HG02610 (cell line): ENCODE measurements at regions not wholly inside any gene's neighbourhood (a gene's known extent, or its start where the extent isn't known, plus 50 kb on each side); places are given as distances from the start of the nearest gene placed in this dataset.
"Not testable (repeated sequence)": the region's sequence is repeated elsewhere in the genome, so short reads cannot be mapped to it uniquely, and the experiment has no call there.

Experiments used
- ATAC-seq: cut with Tn5 transposase; IDR thresholded peaks from one replicate; pipeline ENCODE4 v1.9.1; 2021; ENCODE audit warnings: mild to moderate bottlenecking, moderate library complexity; ENCODE audit not compliant: unreplicated experiment

DNA sequence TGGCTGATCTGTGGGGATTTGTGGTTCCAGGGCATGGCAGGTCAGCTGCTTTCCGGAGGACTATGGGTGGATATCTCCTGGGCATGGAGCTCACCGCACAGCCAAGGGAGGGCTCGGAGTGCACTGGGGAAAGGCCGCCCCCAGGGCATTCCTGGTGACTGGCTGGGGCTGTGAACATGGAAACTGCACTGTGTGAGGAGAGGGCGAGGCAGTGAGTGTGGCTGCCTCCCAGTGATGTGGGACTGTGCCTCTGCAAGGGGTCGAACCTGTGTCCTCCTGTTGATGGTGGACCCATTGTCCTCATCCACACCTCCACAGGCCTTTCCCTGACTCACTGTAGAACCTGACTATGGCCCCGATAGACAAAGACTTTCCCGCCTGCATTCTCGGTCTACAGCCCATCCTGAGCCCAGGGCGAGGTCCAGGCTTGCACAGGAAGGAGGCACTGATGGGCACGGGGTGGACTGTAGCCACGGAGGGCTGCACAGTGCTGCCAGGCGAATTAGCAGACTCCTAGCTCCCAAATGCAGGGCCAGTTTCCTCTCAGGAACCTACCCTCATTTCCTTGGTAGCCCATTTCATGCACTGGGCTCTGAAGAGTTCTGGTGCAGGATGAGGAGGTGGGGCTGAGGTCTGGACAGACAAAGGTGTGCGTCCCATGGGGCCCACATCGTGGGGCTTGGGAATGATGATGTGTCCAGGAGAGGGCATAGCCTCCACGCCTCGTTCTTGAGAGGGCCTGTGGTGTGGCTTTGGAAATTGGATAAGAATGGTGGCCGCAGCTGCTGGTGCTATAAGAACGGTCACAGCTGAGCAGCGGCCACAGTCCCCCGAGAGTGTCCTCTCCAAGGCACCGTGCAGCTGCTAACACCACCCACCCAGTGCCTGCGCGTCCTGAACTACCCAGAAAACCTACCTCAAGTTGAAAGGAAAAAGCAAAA lies 415.1 kb downstream of the TMEM121 start:
- ATAC-seq: no peak

DNA sequence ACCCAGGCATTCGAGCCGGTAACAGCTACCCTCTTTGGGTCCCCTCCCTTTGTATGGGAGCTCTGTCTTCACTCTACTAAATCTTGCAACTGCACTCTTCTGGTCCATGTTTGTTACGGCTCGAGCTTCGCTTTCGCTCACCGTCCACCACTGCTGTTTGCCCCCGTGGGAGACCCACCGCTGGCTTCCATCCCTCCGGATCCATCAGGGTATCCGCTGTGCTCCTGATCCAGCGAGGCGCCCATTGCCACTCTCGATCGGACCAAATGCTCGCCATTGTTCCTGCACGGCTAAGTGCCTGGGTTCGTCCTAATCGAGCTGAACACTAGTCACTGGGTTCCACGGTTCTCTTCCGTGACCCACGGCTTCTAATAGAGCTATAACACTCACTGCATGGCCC lies 416.3 kb downstream of the TMEM121 start:
- not testable (repeated sequence) for ATAC-seq

DNA sequence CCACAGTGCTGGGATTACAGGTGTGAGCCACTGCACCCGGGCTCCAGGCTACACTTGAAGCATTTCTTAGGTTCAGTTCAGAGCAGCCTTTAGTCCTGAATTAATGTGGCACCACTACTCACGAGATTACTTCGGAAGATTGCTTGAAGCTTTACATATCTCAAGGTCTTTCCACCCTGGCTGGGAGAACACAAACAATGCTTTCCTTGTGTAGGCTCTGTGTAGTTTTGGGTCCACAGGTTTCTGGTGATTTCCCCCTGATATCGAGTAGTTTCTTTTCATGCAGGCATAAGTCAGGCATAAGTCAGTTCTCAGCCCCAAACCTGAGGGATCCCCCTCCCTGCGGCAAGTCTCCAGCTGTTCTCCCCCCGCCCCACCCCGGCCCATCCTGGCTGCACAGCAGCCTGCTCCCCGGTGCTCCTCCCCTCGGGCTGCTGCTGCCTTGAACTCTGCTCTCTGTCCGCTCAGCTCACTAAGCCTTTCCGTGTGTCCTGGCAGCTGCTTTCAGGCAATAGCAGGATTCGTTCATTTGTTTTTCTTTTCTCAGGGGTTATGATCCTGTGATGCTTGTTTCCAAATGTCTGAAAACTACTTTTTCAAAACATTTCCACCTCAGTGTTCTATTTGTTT lies 417.7 kb downstream of the TMEM121 start:
- no peak for ATAC-seq

DNA sequence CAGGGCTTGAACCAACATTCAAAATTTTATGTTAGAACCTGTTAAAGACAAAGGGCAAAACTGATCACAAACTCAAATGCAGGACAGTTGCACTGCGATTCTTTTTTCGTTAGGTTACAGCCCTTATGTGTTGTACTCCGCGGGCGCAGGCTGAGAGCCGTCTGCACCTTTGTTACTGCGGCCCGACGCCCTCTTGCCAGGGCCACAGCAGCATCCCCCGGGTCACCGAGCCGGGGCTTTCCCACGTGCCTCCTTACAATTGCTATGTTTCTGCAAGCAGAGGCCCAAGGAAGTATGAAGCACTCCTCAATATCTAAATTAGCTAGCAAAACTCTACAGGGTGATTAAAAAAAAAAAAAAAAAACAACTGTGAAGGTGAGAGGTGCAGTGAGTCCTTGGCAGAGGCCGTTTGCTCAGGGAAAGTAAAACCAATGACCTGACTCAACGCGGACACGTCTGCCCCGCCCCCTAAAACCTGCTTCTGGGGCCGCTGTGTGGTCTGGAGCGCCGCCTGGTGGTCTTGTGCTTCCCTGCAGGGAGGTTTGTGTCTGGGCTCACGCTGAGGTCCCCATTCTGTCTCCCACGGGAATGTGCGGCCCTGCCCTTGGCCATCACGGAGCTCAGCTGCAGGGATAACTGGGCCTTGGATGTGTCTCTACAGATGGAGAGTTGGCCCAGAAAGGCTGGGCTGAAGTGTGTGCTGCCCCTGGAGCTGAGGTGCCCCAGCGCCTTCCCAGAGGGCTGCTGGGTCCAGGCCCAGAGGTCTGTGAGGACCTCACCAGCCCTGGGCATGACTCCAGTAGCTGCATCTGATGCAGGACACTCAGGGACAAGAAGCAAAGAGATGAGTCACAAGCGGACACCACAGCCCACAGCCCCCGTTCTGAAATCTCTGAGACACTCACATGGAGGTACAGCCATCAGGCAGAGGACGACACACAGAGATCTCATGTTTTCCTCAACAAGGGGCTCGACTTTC lies 418.5 kb downstream of the TMEM121 start:
- no peak for ATAC-seq

DNA sequence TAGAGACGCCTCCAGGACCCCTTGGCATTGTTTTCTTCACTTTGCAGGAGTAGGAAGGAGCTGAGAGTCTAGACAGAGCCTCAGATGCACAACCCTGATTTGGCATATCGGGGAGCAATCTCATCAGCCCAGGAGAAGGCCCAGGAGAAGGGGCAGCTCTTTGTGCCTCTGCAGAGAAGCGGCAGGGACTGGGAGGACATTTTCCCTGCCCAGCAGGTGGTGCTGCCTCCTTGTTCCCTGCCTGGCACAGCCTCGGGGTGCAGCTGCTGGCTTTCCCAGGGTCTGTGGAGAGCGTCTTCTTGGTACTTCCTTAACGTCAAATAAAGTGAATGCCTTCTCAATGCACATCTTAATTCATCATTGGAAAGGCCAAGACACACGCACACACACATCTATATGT lies 419.5 kb downstream of the TMEM121 start:
- ATAC-seq: no peak

DNA sequence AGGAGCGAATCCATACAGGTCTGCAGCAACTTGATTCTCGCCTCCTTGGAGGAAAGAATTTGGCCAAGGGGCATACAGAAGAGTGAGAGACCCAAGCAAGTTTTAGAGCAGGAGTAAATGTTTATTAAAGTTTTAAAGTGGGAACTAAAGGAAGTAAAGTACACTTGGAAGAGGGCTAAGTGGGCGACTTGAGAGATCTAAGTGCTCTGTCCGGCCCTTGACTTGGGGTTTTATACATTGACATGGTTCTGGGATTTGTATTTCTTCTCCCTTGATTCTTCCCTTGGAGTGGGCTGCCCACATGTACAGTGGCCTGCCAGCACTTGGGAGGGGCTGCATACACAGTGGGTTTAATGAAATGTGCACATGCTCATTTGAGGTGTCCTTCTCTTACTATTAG lies 421.2 kb downstream of the TMEM121 start:
- ATAC-seq: no peak

DNA sequence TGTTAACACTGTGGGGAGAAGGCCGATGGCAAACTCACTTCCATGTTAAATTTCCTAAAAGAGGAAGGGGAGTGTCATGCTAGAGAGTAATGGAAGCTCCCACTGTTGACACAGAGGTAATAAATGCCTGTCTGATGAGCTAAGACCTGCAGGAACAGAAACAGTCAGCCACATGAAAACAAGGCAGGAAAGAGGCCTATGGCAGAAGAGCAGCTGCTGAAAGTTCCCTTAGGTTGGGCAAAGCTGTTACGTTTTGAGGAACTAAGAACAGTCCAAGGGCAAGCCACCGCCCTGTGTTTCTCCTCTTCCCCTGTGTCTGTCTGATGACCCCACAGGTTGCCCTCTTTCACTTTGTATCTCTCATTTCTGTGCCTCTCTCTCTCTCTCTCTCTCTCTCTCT lies 422.6 kb downstream of the TMEM121 start:
- ATAC-seq: not testable (repeated sequence)

DNA sequence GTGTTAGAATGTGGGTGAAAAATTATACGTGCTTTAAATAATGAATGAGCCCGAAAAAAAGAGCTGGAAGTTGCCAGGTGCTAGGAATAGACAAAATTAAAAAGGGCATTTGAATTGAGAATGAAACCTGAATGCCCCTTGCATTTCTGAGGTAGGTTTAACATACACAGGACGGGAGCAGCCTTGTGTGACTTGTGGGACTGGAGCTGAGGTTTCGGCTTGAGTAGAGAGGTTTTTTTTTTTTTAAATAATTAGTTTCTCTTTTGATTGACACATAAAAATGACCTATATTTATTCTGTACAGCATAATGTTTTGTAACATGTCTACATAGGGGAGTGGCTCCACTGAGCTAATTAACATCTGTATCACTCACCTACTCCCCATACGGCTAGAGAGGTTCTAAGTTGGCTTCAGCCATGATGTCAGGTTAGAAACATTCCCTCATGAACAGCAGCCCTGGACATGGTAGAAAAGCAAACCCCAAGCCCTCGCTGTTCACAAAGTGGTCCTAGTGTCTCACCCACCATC lies 424.0 kb downstream of the TMEM121 start:
- ATAC-seq: not testable (repeated sequence)

DNA sequence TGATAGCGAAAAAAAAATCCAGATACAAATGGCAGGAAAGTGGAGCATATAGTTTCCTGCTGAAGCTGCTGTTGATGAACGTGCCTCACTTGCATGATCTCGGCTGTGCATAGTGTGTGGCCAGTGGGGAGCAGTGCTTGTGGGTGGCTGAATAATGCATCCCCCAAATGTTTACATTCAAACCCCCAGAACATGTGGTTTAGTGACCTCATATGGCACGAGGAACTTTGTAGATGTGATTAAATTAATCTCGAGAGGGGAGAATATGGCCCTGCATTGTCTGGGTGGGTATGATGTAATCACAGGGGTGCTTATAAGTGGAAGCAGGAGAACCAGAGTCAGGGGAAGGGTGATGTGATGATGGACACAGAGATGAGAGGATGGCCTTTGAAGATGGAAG lies 425.0 kb downstream of the TMEM121 start:
- no peak for ATAC-seq

DNA sequence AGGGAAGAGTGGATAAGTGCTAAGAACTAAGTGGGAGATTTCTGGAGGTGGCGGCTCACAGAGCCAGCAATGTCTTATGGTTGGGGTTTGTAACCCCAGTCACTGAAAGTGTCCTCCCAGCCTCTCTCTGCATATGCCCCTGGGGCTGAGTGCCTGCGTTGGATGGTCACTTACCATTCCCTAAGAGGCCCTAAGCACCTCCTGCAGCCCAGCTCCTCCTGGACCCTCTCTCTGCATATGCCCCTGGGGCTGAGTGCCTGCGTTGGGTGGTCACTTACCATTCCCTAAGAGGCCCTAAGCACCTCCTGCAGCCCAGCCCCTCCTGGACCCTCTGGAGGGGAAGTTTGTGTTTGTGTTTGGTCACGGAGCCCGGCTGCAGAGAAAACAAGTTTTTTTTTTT lies 425.8 kb downstream of the TMEM121 start:
- ATAC-seq: no peak

DNA sequence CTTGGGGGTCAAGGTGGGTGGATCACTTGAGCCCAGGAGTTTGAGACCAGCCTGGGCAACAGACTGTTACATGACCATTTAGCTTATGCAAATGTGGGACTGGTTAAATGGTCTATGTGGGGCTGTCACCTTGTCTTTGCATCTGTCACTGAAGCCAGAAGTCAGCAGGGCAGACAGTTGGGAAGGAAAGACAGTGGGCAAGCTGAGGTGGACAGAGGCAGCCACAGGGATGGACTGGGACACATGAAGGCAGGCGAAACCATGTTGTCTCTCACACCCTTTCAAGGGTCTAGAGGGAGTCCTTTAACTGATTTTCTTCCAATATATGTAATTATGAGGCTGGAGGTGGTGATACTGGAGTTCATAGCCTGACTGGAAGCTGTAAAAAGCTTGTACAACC lies 426.4 kb downstream of the TMEM121 start:
- ATAC-seq: no peak

DNA sequence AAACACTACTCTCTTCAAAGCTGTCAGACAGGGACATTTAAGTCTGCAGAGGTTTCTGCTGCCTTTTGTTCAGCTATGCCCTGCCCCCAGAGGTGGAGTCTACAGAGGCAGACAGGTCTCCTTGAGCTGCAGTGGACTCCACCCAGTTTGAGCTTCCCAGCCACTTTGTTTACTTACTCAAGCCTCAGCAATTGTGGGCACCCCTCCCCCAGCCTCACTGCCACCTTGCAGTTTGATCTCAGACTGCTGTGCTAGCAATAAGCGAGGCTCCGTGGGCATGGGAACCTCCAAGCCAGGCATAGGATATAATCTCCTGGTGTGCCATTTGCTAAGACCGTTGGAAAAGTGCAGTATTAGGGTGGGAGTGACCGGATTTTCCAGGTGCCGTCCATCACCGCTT lies 435.2 kb downstream of the TMEM121 start:
- ATAC-seq: not testable (repeated sequence)

DNA sequence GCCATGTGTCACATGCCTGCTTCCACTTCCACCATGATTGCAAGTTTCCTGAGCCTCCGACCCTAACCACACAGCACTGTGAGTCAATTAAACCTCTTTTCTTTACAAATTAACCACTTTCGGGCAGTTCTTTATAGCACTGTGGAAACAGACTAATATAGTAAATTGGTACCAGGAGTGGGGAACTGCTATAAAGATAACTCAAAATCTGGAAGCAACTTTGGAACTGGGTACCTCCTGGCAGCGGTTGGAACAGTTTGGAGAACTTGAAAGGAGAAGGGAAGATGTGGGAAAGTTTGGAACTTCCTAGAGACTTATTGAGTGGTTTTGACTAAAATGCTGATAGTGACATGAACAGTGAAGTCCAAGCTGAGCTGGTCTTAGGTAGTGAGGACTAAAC lies 436.1 kb downstream of the TMEM121 start:
- ATAC-seq: no peak

DNA sequence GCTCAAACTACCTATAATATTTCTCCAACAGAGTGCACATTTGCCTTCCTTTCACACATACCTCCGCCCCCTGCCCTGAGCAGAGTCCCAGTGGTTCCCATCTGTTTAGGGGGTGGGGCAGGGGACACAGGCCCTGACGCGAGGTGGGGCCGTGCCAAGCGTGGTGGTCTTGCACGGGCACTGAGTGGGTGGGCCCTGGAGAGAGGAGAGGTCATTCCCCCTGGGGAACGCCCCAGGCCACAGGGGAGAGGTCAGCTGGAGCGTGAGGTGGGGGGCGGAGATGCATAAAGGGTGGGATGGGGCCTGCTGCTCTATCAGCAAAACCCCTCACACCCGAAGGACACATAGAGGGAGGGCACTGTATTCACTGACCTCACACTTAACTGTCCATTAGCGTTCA lies 441.9 kb downstream of the TMEM121 start:
- ATAC-seq: no peak

DNA sequence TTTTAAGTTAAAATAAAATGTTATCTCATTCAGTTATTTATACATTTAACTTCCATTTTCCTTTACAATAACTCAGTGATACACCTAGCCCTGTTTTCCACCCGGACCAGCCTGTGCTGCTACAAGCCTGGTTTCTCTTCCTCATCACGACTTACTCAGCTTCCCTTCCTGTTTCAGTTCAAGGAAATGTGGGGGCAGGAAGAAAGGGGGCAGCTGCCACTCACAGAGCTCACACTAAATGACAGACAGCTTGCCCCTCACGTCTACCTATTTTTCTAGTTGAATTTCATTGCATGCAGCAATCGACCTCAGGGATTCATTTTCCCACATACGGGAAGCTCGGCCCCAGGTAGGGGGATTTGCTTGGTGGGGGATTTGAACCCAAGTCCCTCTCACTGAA lies 442.6 kb downstream of the TMEM121 start:
- not testable (repeated sequence) for ATAC-seq

DNA sequence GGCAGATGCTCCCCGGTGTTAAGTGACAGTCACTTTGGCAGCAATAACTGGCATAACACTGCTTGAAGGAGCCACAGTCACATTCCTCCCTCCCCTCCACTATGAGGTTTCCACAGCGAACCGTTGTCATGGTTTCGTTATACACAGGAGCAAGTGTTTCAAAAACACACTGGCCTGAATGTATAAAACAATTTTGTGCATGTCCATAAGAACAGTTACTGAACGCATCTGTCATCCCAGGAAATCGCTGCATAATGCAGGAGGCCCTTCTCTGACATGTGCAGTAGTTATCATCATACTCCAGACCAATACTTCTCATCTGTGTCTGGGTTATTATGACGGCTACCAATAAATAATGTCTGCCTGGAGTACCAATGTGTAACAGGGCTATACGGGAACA lies 444.4 kb downstream of the TMEM121 start:
- not testable (repeated sequence) for ATAC-seq

DNA sequence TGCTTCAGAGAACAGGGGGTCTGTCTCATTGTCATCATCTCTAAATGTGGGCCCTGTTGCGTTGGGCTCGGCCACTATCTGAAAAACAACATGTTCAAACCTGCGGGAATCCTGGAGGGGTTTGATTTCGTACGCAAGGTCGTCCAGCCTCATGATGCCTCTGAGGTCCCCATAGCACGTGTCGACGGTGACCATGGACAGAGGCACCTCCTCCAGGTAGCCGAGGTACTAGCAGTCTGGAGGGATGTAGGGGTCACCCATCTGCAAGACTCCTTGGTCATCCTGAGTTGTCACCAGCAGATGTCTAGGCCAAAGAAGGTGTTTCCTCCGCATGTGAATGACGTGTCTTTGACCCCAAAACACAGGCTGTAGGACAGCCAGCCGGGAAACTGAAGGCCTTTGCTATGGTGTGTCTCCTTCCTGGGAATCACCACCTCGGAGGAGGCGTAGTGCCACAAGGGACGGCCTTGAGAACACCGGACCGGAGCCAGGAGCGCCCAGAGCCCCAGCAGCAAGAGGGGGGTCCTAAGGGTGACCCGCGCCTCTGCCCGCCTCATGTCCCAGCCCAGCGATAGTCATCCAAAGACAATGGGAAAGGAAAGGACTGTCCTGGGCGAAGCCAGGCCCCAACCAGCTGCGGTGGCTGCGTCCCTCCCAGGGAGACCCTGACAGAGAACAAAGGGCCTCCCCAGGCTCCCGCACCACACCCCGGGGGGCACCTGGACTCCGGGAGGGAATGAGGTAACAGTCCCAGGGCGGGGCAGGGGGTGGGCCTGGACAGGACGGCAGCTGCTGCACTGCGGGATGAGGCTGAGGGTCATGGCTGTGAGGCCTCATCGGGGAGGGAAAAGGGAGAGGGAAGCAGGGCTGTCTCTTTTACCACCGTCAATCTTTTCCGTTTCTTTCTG lies 445.5 kb downstream of the TMEM121 start:
- no peak for ATAC-seq

DNA sequence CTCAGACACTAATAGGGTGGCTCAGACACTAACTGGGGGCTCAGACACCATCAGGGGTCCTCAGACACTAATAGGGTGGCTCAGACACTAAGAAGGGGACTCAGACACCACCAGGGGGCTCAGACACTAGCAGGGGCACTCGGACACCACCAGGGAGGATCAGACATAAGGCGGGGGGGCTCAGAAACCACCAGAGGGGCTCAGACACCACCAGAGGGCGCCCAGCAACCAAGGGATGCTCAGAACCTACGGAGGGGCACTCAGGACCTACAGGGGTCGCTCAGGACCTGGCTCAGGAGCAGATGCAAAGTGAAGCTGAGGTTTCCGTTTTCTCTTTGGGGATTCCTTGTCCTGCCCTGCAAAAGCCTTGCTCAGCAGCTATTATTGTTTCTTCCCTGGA lies 448.5 kb downstream of the TMEM121 start:
- ATAC-seq: no peak

DNA sequence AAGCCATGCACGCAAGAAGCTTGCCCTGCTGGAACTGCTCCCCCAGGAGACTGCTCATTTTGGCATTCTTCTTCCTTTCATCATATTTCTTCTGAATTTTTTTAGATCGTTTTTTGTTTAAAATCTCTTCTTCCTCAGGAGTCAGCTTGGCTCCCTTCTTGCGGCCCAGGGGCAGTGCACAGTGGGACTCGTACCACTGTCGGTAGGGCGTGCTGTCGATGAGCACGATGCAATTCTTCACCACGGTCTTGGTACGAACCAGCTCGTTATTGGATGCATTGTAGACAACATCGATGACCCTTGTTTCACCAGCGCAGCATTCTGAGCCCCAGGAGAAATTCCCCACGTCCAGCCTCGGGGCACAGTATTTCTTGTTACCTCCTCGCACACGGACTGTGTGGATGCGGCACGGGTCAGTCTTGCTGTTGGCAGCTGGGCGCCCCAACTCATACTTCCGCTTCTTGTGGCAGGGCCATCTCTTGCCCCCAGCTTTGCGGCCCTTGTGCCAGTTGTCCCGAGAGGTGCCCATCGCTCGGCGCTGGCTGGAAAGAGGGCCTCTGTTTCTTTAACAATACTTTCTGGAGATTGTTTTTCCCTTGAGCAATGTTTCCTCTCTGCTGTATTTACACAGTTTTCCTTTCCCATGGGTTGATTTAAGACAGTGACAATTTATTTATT lies 452.4 kb downstream of the TMEM121 start:
- ATAC-seq: no peak
